ENCODE measurements at regions not wholly inside any gene's neighbourhood (a gene's known extent, or its start where the extent isn't known, plus 50 kb on each side); places are given as distances from the start of the nearest gene placed in this dataset.

DNA sequence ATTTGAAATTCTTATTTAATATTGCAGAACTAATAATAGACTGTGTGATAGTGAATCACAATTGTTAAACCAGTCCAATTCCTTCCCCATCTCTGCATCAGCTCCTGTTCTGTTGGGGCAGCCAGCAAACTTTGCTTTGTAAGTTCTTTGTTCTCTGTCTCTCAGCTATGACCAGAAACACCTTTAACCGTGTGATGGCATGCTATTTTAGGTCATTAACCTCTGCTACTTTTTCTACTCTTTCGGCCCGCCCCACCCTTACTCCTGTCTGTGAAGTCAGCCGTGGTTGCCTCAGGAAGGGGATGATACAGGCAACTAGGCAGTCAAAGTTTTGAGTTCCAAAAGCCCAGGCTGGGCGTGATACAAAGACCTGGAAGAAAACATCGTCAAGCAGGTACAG is 51.3 kb upstream of the EGFL6 start:
- TF ChIP-seq CREB1 (CRISPR knock-in tag; IDR thresholded peaks at IDR 0.05) (no peak), RELA (CRISPR knock-in tag; IDR thresholded peaks at IDR 0.05; ENCODE audit: borderline replicate concordance) (no peak), NFYB (CRISPR knock-in tag; conservative IDR thresholded peaks at IDR 0.05; ENCODE audit: low read depth) (no peak), EMX1 (CRISPR knock-in tag; IDR thresholded peaks at IDR 0.05) (no peak), GRHL2 (CRISPR knock-in tag; IDR thresholded peaks at IDR 0.05; ENCODE audit: insufficient replicate concordance, severe bottlenecking) (no peak), NR1H2 (CRISPR knock-in tag; IDR thresholded peaks at IDR 0.05) (no peak), ZNF263 (CRISPR knock-in tag; IDR thresholded peaks at IDR 0.05; ENCODE audit: low read depth) (no peak), NR3C1 (CRISPR knock-in tag; conservative IDR thresholded peaks at IDR 0.05; ENCODE audit: low read depth) (no peak), SMAD3 (CRISPR knock-in tag; IDR thresholded peaks at IDR 0.05; ENCODE audit: borderline replicate concordance) (no peak)
- TF ChIP-seq, protein P1, sequence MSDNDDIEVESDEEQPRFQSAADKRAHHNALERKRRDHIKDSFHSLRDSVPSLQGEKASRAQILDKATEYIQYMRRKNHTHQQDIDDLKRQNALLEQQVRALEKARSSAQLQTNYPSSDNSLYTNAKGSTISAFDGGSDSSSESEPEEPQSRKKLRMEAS (CRISPR knock-in tag; IDR thresholded peaks at IDR 0.05), result no peak
- TF ChIP-seq, protein P2, sequence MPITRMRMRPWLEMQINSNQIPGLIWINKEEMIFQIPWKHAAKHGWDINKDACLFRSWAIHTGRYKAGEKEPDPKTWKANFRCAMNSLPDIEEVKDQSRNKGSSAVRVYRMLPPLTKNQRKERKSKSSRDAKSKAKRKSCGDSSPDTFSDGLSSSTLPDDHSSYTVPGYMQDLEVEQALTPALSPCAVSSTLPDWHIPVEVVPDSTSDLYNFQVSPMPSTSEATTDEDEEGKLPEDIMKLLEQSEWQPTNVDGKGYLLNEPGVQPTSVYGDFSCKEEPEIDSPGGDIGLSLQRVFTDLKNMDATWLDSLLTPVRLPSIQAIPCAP (CRISPR knock-in tag; IDR thresholded peaks at IDR 0.05), result no peak
- TF ChIP-seq, protein P3, sequence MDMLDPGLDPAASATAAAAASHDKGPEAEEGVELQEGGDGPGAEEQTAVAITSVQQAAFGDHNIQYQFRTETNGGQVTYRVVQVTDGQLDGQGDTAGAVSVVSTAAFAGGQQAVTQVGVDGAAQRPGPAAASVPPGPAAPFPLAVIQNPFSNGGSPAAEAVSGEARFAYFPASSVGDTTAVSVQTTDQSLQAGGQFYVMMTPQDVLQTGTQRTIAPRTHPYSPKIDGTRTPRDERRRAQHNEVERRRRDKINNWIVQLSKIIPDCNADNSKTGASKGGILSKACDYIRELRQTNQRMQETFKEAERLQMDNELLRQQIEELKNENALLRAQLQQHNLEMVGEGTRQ (CRISPR knock-in tag; IDR thresholded peaks at IDR 0.05), result no peak
- TF ChIP-seq, protein P4, sequence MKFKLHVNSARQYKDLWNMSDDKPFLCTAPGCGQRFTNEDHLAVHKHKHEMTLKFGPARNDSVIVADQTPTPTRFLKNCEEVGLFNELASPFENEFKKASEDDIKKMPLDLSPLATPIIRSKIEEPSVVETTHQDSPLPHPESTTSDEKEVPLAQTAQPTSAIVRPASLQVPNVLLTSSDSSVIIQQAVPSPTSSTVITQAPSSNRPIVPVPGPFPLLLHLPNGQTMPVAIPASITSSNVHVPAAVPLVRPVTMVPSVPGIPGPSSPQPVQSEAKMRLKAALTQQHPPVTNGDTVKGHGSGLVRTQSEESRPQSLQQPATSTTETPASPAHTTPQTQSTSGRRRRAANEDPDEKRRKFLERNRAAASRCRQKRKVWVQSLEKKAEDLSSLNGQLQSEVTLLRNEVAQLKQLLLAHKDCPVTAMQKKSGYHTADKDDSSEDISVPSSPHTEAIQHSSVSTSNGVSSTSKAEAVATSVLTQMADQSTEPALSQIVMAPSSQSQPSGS (CRISPR knock-in tag; IDR thresholded peaks at IDR 0.05; ENCODE audit: borderline replicate concordance, low read depth), result no peak
- TF ChIP-seq, protein P5, sequence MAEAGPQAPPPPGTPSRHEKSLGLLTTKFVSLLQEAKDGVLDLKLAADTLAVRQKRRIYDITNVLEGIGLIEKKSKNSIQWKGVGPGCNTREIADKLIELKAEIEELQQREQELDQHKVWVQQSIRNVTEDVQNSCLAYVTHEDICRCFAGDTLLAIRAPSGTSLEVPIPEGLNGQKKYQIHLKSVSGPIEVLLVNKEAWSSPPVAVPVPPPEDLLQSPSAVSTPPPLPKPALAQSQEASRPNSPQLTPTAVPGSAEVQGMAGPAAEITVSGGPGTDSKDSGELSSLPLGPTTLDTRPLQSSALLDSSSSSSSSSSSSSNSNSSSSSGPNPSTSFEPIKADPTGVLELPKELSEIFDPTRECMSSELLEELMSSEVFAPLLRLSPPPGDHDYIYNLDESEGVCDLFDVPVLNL (CRISPR knock-in tag; IDR thresholded peaks at IDR 0.05; ENCODE audit: borderline replicate concordance, low read depth), result no peak
- DNase-seq (ENCODE audit: low spot score), result no peak
- Mint-ChIP-seq H3K27me3 (ENCODE audit: low read depth) (no peaks in the 10 kb centered on the region), H3K4me1 (no peaks in the 10 kb centered on the region), H3K36me3 (no peaks in the 10 kb centered on the region), H3K27ac (no peak overlapping the region), H3K4me3 (no peak overlapping the region), H3K9me3 (no peaks in the 10 kb centered on the region)
- ChIA-PET CTCF (interaction anchor here (1.1 to 1.2 kb wide), 2 partner anchors 11 to 128 kb away, joined by 3 read pairs; no protein-coding TSS in a partner anchor), POLR2A (no interaction called here)
- ATAC-seq, result no peak

DNA sequence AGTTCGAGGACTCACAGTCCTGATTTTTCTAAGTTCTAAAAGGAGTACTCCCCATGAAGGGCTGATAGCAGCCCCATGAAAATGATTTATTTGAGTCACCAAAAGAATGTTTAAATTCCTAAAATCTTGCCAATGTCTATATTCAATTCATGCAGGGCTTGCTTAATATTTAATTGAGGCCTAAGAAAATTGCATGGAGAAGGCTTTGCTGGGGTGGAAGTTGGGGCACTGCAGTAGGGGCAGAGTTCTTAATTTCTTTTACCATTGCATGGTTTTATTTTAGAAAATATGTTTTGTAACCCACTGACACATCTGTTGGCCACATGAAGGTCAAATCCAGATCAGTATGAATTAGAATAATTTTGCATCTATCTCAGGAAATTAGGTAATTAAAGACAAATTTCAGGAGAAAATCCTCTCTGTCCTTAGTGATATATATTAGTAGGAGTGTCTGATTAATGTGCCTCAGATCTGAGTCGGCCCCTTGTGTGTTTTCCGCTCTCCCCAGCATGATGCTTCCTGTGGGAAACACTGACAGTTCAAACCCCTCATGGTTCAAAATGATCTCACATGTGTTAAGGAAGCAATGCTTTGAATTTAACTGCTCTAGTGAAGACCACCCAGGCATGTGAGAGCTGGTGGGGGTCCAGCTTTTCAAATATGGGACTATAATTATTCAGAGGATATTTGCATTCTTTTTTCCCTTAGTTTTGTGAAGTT is 54.0 kb upstream of the EGFL6 start:
- H3K9me3 Mint-ChIP-seq, result no peaks in the 10 kb centered on the region
- H3K36me3 Mint-ChIP-seq, result no peaks in the 10 kb centered on the region
- H3K4me1 Mint-ChIP-seq, result no peaks in the 10 kb centered on the region
- no peaks in the 10 kb centered on the region for H3K27me3 Mint-ChIP-seq (ENCODE audit: low read depth)
- ChIA-PET POLR2A (no interaction called here), CTCF (no interaction called here)
- ATAC-seq, result no peak
- no peak overlapping the region for H3K4me3 Mint-ChIP-seq
- TF ChIP-seq ELF4 (CRISPR knock-in tag; IDR thresholded peaks at IDR 0.05; ENCODE audit: low read depth) (no peak), CREM (CRISPR knock-in tag; IDR thresholded peaks at IDR 0.05) (no peak), CREB1 (CRISPR knock-in tag; IDR thresholded peaks at IDR 0.05) (no peak), ATF1 (CRISPR knock-in tag; IDR thresholded peaks at IDR 0.05) (no peak), NR1H2 (CRISPR knock-in tag; IDR thresholded peaks at IDR 0.05) (no peak), FOXJ3 (CRISPR knock-in tag; IDR thresholded peaks at IDR 0.05; ENCODE audit: borderline replicate concordance) (no peak), SMAD3 (CRISPR knock-in tag; IDR thresholded peaks at IDR 0.05; ENCODE audit: borderline replicate concordance) (no peak), ZNF121 (CRISPR knock-in tag; IDR thresholded peaks at IDR 0.05) (no peak)
- TF ChIP-seq, protein P6, sequence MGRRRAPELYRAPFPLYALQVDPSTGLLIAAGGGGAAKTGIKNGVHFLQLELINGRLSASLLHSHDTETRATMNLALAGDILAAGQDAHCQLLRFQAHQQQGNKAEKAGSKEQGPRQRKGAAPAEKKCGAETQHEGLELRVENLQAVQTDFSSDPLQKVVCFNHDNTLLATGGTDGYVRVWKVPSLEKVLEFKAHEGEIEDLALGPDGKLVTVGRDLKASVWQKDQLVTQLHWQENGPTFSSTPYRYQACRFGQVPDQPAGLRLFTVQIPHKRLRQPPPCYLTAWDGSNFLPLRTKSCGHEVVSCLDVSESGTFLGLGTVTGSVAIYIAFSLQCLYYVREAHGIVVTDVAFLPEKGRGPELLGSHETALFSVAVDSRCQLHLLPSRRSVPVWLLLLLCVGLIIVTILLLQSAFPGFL (CRISPR knock-in tag; IDR thresholded peaks at IDR 0.05; ENCODE audit: borderline replicate concordance), result no peak
- TF ChIP-seq, protein P4 (CRISPR knock-in tag; IDR thresholded peaks at IDR 0.05; ENCODE audit: borderline replicate concordance, low read depth), result no peak
- no peak for DNase-seq (ENCODE audit: low spot score)
- H3K27ac Mint-ChIP-seq, result no peak overlapping the region
